ENCODE measurements at regions not wholly inside any gene's neighbourhood (a gene's known extent, or its start where the extent isn't known, plus 50 kb on each side); places are given as distances from the start of the nearest gene placed in this dataset.

- TF ChIP-seq NFIC (IDR thresholded peaks at IDR 0.05) (no peak), ZBTB7A (IDR thresholded peaks at IDR 0.05; ENCODE audit: low read depth) (no peak), TEAD4 (IDR thresholded peaks at IDR 0.05) (no peak), USF1 (IDR thresholded peaks at IDR 0.05) (no peak), TCF12 (IDR thresholded peaks at IDR 0.05; ENCODE audit: low read depth) (no peak), YY1 (IDR thresholded peaks at IDR 0.05; ENCODE audit: low read depth) (no peak), CREB1 (IDR thresholded peaks at IDR 0.05; ENCODE audit: low read depth) (no peak)
Observed at GRCh38 chr12:89228491-89228890, 123.8 kb downstream of the DUSP6 start.

- no peak for TF ChIP-seq MAX (IDR thresholded peaks at IDR 0.05)
- no peak for TF ChIP-seq NFIC (IDR thresholded peaks at IDR 0.05)
- TF ChIP-seq CREB1 (IDR thresholded peaks at IDR 0.05; ENCODE audit: low read depth) = no peak
Observed at GRCh38 chr12:89227774-89228173, 124.5 kb downstream of the DUSP6 start.

- no peak for TF ChIP-seq EGR1 (IDR thresholded peaks at IDR 0.05)
- TF ChIP-seq CEBPB (IDR thresholded peaks at IDR 0.05) = peak; percentile 86
- TF ChIP-seq TAF1 (IDR thresholded peaks at IDR 0.05; ENCODE audit: low read depth) = no peak
- peak; percentile 83 for TF ChIP-seq YY1 (IDR thresholded peaks at IDR 0.05; ENCODE audit: low read depth)
- peak; percentile 80 for TF ChIP-seq TEAD4 (IDR thresholded peaks at IDR 0.05)
- peak; percentile 96 for TF ChIP-seq TCF12 (IDR thresholded peaks at IDR 0.05; ENCODE audit: low read depth)
- TF ChIP-seq EP300 (IDR thresholded peaks at IDR 0.05; ENCODE audit: borderline replicate concordance) = peak; percentile 93
- peak; percentile 40 for TF ChIP-seq RAD21 (IDR thresholded peaks at IDR 0.05; ENCODE audit: low read depth)
- peak; percentile 52 for TF ChIP-seq USF1 (IDR thresholded peaks at IDR 0.05)
- peak; percentile 15; the same call in 1 of the 2 replicates for TF ChIP-seq REST (IDR thresholded peaks at IDR 0.05; ENCODE audit: low read depth)
- no peak for TF ChIP-seq ZBTB7A (IDR thresholded peaks at IDR 0.05; ENCODE audit: low read depth)
- peak; percentile 90 for TF ChIP-seq NFIC (IDR thresholded peaks at IDR 0.05)
- TF ChIP-seq FOXM1 (IDR thresholded peaks at IDR 0.05; ENCODE audit: borderline replicate concordance, low read depth) = peak; percentile 87
- TF ChIP-seq MAX (IDR thresholded peaks at IDR 0.05) = peak; percentile 86
- peak; percentile 20; the same call in 1 of the 2 replicates for TF ChIP-seq CREB1 (IDR thresholded peaks at IDR 0.05; ENCODE audit: low read depth)
Observed at GRCh38 chr12:89225808-89226411, 126.4 kb downstream of the DUSP6 start.

GRCh38 chr12:89225401-89225800 is 126.9 kb downstream of the DUSP6 start:
- TF ChIP-seq RAD21 (IDR thresholded peaks at IDR 0.05; ENCODE audit: low read depth) (no peak), EP300 (IDR thresholded peaks at IDR 0.05; ENCODE audit: borderline replicate concordance) (no peak), CREB1 (IDR thresholded peaks at IDR 0.05; ENCODE audit: low read depth) (0 out of 2 replicates have a peak, but pooled peaks have one; percentile 15)

- no peak for TF ChIP-seq EGR1 (IDR thresholded peaks at IDR 0.05)
- TF ChIP-seq ZBTB7A (IDR thresholded peaks at IDR 0.05; ENCODE audit: low read depth) = no peak
- TF ChIP-seq EP300 (IDR thresholded peaks at IDR 0.05; ENCODE audit: borderline replicate concordance) = no peak
- TF ChIP-seq YY1 (IDR thresholded peaks at IDR 0.05; ENCODE audit: low read depth) = no peak
- no peak for TF ChIP-seq TEAD4 (IDR thresholded peaks at IDR 0.05)
- no peak for TF ChIP-seq MAX (IDR thresholded peaks at IDR 0.05)
- no peak for TF ChIP-seq USF1 (IDR thresholded peaks at IDR 0.05)
- TF ChIP-seq NFIC (IDR thresholded peaks at IDR 0.05) = no peak
- no peak for TF ChIP-seq FOXM1 (IDR thresholded peaks at IDR 0.05; ENCODE audit: borderline replicate concordance, low read depth)
- TF ChIP-seq CREB1 (IDR thresholded peaks at IDR 0.05; ENCODE audit: low read depth) = no peak
- no peak for TF ChIP-seq TAF1 (IDR thresholded peaks at IDR 0.05; ENCODE audit: low read depth)
- no peak for TF ChIP-seq REST (IDR thresholded peaks at IDR 0.05; ENCODE audit: low read depth)
- no peak for TF ChIP-seq CEBPB (IDR thresholded peaks at IDR 0.05)
- no peak for TF ChIP-seq RAD21 (IDR thresholded peaks at IDR 0.05; ENCODE audit: low read depth)
- TF ChIP-seq TCF12 (IDR thresholded peaks at IDR 0.05; ENCODE audit: low read depth) = no peak
Observed at GRCh38 chr12:89217472-89217871, 134.8 kb downstream of the DUSP6 start.
